Skin of body (tissue), 1 donor: ENCODE measurements at regions not wholly inside any gene's neighbourhood (a gene's known extent, or its start where the extent isn't known, plus 50 kb on each side); places are given as distances from the start of the nearest gene placed in this dataset.
A peak's percentile ranks its signal among the peaks of the same experiment; 100 is the strongest.

Experiments
- DNase-seq: peaks from one replicate; lab custom pipeline; 2025; lab: John Stamatoyannopoulos, UW

- DNase-seq, result peak; percentile 88
These were observed 227.2 kb upstream of the KLHL29 start for GRCh38 chr2:23157812-23158211.

- DNase-seq, result peak; percentile 49
These were observed 226.7 kb upstream of the KLHL29 start for GRCh38 chr2:23158306-23158705.

GRCh38 chr2:23159746-23160405 is 225.1 kb upstream of the KLHL29 start:
- DNase-seq, result no peak

GRCh38 chr2:23164173-23164572 is 220.8 kb upstream of the KLHL29 start:
- DNase-seq, result no peak

- no peak for DNase-seq
These were observed 215.1 kb upstream of the KLHL29 start for GRCh38 chr2:23169896-23170295.

GRCh38 chr2:23171108-23171507 is 213.9 kb upstream of the KLHL29 start:
- no peak for DNase-seq

- no peak for DNase-seq
These were observed 206.6 kb upstream of the KLHL29 start for GRCh38 chr2:23178396-23178795.

GRCh38 chr2:23183733-23184132 is 201.2 kb upstream of the KLHL29 start:
- no peak for DNase-seq

- DNase-seq, result no peak
These were observed 186.5 kb upstream of the KLHL29 start for GRCh38 chr2:23198316-23199114.

- no peak for DNase-seq
These were observed 185.7 kb upstream of the KLHL29 start for GRCh38 chr2:23199115-23199918.

- DNase-seq, result no peak
These were observed 184.8 kb upstream of the KLHL29 start for GRCh38 chr2:23200068-23200786.

- no peak for DNase-seq
These were observed 184.2 kb upstream of the KLHL29 start for GRCh38 chr2:23200787-23201114.

- DNase-seq, result no peak
These were observed 181.6 kb upstream of the KLHL29 start for GRCh38 chr2:23203383-23203782.

GRCh38 chr2:23204685-23205242 is 180.2 kb upstream of the KLHL29 start:
- peak; percentile 91 for DNase-seq

GRCh38 chr2:23206650-23207049 is 178.3 kb upstream of the KLHL29 start:
- no peak for DNase-seq

- no peak for DNase-seq
These were observed 177.1 kb upstream of the KLHL29 start for GRCh38 chr2:23207871-23208270.

- DNase-seq, result no peak
These were observed 176.6 kb upstream of the KLHL29 start for GRCh38 chr2:23208339-23208738.

- no peak for DNase-seq
These were observed 175.9 kb upstream of the KLHL29 start for GRCh38 chr2:23209059-23209458.

GRCh38 chr2:23211987-23212583 is 172.9 kb upstream of the KLHL29 start:
- DNase-seq, result no peak

GRCh38 chr2:23213196-23213595 is 171.8 kb upstream of the KLHL29 start:
- no peak for DNase-seq

- DNase-seq, result no peak
These were observed 170.0 kb upstream of the KLHL29 start for GRCh38 chr2:23215016-23215415.
